ENCODE measurements at regions not wholly inside any gene's neighbourhood (a gene's known extent, or its start where the extent isn't known, plus 50 kb on each side); places are given as distances from the start of the nearest gene placed in this dataset.

DNA sequence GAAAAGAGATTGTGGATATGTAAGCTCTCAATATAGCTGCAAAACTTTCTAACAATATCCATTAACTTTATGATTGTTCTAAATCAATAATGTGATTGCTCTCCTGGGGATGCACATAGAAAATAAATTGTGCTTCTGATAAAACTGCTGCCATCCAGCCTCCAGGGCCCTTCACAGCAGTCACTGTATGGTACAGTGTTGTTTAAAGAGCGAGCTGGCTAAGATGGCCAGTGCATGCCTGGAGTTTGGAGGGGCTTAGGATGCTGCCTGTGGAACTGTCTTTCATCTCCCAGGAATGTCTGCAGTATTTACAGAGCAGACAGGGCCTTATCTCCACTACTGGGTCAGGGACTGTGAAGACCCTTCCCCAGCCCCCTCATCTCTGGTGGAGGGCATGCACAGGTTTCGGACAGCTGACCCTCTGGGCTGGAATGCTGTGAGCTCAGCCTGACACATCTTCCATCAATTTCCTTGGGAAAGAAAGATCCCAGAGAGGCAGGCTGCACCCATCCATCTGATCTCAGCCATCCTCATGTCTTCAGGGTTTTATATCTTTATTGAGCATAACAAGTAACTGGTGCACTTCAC is 137.0 kb downstream of the PLPP3 start:
- no peak for DNase-seq

DNA sequence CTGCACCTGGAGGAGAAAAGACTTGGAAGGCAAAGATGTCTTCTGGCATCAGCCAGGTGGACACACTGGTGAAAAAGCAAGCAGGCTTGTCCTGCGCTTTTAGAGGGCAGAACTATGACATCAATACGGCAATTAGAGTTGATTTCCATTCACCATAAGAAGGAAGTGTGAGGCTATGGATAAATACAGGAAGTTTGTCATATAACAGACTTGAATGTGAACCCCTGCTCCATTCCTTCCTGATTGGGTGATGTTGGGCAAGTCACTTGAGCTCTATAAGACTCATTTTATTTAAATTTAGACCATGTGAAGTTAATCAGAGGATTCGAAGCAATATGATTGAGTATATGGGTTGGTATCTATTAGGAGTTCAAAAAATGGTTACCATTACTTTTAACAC is 137.8 kb downstream of the PLPP3 start:
- no peak for DNase-seq

DNA sequence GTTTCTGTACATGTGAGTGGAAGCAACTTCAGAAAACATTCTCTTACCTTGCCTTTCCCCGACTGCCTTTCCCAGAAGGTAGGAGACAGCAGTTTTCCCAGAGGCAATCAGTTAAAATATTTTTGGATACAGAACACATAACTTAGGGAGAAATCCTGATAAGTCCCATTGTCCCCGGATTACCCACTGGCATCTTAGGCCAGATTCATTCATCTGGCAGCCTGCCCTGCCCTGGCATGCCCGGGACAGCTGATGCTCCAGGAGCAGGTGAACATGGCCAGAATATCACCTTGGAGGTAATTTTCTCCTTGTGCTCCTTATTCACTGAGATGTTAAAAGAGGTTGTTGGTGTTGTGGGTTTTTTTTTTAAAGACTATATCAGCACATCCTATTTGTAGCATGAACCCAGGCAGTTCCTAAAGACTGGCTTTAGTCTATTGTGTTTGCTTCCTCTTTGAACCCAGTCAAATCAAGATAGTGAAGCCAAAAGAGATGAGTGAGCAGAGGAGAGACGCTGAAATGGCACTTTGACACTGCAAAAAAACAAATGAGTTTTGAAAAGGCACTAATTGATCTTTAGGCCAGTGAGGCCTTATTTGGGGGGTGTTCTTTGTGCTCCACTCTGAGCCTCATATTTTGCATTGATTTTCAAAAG is 139.6 kb downstream of the PLPP3 start:
- DNase-seq, result no peak

DNA sequence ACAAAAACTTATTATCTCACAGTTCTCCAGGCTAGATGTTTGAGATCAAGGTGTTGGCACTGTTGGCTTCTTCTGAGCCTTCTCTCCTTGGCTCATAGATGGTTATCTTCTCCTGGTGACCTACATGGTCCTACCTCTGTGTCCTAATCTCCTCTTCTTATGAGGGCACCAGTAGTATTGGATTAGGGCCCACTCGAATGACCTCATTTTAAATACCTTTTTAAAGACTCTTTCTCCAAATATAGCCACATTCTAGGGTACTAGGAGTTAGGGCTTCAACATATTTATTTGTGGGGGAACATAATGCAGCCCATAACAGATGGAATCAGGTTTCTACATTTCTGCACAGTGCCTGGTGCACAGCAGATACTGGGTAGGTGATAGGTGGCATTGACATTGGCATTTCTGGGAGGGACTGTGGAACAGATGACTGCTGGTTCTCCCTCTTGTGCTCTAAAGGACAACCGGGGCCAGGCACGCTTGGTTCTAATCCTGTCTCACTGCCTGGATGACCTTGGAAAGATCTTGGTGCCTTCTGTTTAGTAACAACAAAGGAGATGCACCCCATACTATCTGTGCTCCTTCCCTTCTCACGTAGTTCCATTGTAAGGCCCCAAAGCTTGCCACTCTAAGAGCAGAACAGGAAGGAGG is 140.3 kb downstream of the PLPP3 start:
- DNase-seq, result no peak

DNA sequence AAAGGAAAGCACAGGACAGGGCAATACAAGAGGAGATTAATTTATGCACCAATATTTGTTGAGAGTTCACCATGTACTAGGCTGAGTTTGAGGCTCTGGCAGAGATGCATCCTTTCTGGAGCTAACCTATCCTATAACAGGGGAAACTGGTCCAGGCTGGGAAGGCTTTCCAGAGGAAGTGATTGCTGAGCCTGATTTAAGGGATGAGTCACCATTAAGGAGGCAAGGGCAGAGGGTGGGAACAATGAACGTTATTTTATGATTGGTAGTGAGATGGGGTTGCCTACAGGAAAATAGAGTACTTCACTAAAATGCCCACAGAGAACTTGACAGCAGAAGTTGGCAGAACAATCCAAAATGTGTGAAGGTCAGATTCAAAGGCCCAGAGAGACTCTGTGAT is 141.4 kb downstream of the PLPP3 start:
- no peak for DNase-seq

DNA sequence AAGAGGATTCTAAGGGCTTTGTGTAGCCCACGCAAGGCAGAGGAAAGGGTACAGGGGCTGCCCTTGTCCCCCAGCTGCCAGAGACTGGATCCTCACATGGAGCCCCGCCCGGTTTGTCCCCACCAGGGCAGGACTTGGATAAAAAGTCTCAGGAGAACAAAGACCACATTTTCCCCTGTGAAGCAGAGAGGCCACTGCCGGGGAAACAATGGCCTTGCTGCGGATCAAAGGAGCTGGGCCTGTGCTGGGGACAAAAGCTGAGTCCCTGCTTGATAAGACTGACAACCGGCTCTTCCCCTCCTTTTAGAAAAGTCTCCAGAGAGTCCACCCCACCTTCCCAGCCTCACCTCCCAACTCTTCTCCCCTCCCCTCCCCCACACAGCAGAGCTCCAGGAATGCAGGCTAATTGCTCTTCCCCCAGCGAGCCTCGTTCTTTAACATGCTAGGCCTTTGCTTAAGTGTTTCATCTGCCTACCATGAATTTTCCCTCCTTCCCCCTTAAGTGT is 142.4 kb downstream of the PLPP3 start:
- DNase-seq, result no peak

DNA sequence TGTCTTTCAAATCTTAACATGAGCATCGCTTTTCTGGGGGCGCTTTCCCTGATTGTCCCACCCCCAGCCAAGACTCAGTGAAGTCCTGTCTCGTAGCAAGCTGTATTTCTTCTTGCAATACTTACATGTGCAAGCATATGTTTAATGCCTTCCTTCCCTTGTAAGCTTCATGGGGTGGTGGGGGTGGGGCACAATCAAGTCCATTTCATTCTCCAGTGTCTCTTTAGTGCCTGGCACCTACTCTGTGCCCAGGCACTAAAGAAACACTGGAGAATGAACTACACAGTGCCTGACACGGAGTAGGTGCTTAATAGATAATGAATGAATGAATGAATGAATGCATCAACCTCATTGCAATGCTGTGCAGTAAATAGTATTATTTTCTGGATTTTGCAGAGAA is 143.1 kb downstream of the PLPP3 start:
- DNase-seq, result no peak

DNA sequence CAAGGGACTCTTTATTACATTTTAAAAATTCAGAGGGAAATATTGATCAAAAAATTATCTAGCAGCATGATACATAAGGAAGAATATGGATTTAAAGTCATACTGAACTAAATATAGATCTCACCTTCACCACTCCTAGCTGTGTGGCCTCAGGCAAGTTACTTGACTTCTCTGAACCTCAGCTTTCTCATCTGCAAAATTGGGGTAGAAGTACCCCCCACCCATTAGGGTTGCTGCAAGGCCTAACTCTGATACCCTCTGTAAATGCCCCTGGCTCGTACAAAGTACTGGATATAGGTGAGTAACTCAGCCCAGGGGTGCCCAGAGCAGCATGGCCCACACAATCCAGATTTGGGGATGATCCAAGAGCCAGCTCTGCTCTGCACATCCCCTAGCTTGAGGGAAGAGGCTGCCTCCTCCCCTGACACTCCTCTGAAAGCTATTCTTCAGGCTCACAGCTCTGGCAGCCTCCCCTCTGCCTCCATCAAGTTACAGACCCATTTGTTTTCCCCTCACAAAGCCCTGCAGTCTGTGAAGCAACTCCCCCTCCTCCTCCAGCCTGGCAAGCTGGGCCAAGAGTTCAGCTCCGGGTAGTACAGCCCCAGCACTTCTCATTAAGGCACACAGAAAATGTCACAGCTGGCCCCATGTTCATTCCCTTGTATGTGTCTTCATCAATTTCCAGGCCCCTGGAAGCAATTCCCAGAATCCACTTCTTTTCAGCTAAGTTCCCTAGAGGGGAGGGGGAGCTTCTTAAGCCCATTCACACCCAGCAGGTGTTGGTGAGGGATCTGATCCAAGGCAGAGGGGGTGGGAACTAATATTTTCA is 143.7 kb downstream of the PLPP3 start:
- DNase-seq, result no peak

DNA sequence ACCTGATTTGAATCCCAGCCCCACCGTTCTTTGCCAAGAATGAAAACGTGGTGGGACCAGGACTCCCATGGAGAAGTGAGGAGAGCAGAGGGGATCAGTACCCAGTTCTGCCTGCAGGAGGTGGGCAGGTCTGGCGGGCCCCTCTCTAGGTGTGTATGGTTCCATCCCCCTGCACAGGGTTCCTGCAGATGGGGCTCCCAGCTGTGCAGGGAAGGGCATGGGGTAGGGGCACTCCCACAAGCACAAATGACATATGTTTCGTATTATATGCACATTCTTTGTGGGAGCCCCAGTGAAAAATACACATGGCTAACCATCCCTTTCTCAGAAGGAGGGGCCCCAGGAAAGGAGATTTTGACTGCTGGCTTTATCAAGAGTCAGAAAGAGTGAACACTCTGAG is 144.6 kb downstream of the PLPP3 start:
- no peak for DNase-seq

DNA sequence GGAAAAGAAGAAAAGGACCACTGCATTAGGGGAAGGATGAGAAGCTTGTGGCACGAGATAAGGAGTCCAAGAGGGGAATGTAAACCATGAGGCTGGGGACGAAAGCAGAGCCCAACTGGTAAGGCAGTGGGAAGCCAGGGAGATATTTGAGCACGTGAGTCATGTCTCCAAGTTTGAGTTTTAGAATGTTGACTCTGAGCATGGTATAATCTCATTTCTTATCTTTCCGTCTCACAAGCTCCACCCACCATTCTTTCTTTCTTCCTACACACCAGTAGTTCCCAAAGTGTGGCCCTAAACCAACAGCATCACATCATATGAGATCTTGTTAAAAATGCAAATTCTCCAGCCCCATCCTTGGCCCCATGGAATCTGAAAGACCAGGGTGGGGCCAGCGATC is 145.3 kb downstream of the PLPP3 start:
- no peak for DNase-seq

DNA sequence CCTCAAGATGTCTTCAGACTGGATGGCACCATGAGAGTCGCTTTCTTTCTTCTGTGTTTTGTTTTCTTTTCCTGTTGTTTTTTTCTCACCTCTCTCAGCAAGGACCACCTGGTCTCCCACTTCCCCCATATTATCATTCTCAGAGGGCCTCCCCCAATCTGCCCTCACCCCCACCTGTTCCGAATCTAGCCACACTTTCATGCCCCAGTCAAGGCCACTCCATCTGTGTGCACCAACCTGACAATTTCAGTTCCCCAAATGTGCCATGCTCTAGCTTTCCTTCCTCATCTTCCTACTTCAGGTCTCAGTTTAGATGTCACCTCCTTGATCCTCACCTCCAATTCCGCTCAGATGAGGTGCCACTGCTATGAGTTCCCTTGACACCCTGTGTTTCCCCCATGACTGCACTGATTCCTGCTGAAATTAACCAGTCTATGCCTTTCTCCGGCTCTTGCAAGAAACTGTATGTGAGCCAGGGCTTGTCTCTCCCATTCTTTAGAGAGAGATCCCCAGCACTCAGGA is 146.2 kb downstream of the PLPP3 start:
- no peak for DNase-seq

DNA sequence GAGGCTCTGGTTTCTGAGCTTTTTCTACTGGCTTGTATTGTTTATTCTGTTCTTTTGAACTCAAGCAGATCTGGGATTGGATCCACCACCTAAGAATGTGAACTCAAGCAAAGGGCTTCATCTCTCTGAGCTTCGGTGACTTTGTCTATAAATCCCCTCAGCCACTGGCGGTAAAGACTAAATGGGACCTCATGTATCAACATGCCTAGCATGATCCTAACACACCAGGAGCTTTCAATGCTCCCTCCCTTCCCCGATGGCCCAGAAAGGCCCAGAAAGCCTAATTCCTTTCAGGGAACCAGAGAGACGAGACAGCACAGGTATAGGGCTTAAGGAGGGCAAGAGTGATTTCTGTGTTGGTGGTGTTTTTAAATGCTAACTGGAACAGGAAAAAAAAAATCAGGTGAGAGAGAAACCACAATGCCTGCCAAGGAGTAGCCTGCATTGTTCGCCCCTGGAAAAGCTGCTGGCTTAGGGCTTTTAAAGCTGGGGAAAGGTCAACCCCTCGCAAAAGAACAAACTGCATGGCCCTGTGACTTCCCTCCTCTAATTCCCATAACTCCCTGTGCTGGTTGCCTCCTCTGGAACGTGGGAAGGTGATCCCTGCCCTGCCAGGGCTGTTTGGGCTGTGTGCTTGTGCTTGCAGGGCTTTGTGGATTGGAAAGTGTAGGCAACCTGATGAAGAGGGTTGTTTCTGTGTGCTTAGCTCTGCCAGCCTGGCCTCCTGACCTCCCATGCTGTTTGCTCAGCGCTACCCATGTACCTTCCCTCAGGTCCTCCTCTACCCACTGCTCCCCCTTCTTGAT is 147.0 kb downstream of the PLPP3 start:
- DNase-seq, result no peak

DNA sequence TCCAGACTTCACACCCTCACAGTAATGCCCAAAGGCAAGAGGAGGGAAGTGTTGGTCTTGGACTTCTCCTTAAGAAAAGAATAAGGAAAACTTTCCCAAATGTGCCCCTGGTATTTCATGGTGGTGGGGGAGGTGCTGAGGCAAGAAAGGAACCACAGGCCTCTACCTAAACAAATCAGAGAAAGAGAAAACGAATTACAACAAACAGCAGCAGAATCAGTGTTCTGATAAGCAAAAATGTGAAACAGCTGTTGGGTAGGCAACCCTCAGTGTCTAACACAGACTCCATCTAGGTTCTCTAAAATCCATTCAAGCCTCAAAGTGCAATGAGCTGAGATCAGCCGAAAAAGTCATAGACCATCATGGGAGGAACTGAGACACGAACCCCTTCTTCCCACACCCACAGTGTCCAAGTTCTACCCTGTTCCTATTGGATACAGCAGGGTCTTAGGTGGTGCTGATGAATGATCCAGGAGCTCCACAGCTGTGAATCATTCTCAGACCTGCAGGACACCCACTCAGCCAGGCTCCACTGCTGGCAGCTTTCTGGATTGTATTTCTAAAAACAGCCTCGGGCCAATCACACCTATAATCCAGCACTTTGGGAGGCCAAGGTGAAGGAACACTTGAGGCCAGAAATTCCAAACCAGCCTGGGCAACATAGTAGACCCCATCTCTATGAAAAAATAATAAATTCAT is 149.1 kb downstream of the PLPP3 start:
- no peak for DNase-seq

DNA sequence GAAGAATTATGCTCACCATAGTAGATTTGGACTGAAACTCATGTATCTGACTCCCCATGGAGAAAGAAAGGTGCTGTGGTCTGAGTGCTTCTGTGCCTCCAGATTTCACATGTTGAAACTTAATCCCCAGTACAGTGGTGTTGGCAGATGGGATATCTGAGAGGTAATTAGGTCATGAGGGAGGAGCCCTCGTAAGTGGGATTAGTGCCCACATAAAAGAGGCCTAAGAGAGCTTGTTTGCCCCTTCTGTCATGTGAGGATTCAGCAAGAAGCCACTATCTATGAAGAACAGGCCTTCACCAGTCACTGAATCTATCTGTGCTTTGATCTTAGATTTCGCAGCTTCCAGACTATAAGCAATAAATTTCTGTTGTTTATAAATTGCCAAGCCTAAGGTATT is 150.1 kb downstream of the PLPP3 start:
- no peak for DNase-seq

DNA sequence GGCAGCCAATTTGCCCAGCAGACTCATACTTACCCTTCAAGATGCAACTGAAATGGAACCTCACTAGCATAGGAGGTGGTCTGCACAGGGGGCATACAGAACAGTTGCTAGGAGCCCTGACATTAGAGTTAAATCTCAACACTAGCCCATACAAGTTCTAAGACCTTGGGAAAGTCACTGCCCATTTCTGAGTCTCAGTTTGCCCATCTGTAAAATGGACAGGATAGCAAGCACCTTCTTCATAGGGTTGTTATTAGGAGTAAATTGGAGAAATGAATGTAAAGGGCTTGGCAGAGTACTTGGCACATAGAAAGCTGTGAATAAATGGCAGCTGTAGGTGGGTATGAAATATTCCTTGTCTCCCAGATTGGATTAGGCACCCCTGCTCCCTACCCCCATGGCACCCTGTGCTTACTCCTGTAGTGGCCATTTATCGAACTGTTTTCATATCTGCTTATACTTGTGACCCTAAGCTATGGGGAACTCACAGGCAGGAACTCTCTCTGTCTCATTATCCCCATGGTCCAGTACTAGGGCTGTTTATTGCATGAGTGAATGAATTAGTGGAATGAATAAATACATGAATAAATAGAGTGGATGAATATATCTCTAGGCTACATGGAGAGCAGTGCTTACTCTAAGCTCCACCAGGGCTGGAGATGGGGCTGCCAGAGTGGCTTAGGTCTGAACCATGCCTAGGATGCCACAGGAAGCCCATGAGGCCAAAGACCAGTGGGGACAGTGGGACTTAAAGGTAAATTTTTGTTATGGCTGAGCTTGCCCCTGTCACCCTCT is 152.6 kb downstream of the PLPP3 start:
- no peak for DNase-seq

DNA sequence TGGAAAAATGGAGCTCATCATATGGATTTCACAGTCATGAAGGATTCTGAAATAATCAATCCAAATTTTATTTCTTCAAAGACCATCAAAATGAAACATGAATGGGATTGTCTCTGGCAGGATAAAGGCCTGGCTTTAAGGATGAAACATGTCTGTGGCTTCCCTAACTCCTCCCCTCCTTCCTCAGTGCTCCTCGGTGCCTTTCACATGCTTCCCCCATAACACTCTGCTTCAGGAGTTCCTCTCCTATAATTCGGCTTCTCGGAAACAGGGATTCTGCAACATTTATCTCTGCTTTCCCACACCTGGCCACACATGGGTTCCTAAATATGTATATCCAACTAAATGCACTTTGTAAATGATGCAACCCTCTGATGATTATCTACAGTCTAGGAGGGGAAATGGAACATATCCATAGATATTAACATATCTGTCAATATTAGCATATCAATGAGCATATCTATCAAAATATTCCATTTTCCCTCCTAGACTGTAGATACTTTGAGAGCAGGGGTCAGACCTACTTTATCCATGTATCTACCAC is 153.8 kb downstream of the PLPP3 start:
- DNase-seq, result no peak

DNA sequence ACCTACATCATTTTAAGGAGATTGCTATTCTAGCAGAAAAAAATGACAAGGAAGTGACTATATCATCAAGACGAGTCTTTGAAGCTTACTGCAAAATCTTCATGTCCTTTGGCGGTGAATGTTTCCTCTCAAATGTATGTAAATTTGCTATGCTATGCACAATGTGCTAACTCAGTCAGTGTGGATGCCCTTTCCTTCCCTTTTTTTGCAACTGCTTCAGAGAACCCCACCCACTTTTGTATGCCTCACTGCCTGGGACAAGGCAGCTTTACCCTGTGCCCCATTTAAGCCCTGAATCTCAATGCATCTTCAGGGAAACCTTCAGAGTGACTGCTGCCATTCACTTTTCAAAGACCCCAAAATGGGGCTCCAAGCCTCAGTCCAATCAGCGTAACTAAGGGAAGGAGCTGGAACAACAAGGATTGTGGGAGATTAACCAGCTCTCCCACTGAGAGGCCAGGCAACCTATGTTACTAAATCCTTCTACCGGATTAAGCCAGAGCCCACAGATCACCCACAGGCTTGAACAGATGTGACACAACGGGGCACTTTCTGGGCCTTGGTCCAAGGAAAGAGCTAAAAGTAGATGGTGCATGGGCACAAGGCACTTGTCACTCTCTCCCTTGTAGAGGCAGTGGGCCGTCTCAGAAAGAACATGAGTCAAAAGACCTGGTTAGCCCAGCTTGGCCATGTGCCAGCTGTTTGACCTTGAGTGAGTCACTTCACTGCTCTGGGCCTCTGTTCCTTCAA is 154.4 kb downstream of the PLPP3 start:
- no peak for DNase-seq

DNA sequence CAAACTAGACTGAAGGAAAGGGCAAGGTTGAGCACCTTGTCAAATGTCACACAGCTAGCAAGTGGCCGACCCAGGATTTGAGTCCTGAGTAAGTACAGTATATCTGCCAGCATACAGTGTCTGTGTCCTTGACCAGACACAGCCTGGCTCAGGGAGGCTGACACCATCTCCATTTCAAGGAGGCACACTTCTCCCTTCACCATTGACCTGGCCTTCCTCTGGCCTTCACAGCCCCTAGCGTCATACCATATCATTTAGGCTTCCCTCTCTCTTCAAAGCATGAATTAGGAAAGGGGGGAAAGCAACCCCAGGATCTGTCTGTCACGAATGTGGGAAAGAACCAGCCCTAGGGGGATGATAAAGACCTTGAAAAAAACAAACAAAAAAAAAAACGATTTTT is 155.6 kb downstream of the PLPP3 start:
- no peak for DNase-seq

DNA sequence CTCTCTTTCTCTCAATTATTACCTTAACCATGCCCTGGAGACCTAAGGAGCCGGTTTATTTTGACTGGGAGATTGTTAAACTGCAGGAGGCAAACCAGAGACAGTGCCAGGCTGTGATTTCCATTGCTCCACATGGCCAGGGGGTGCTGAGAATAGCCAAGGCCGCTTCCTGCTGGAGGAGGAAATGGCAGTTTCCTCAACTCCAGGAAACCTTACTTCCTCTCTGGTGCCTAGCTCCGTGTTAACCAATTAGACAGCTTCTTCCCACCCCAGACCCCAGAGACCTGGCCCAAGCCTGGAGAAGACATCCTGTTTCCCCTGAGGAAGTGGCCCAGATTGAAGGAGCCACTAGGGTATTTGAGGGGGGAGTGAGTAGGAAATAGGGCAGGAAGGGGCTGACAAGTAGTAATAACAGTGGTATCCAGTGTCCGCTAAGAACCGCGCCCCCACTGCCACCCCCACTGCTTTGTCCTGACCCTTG is 161.2 kb downstream of the PLPP3 start:
- DNase-seq, result no peak

DNA sequence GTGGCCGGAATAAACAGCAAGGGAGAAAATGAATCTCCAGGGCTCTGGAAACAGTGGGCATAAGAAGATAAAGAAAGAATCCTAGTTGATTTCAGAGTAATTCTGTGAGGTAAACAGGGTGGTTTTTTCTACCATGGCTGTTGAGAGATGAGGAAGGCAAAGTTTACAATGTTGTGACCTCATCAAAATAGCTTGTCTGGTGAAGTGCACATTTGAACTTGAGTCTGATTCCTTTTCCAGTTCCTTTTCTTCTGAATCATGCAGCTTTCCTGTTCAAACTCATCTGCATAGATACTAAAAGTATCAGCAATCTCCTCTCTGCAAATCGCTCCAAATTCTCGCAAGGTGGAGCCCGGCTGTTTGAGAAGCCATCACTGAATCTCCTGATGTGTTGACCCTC is 161.7 kb downstream of the PLPP3 start:
- DNase-seq, result no peak
